ENCODE measurements at regions not wholly inside any gene's neighbourhood (a gene's known extent, or its start where the extent isn't known, plus 50 kb on each side); places are given as distances from the start of the nearest gene placed in this dataset.

DNA sequence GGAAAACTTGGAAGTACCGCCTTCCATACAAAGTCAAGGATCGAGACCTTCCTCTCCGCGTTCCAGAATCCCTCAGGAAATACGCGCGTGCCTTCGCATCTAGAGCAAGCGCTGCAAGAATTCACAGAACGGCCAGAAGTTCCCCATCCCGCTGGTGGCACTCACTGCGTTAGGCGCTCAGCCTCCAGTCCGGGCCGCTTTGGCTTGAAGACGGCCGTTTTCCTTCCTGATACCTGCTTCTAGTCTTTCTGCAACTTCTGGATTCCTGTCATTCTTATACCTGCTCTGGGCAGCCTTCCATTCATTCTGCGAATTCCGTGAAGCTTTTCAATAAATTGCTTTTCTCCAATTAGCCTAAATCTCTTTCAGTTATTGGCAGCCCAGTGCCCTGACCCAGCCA, 896.4 kb downstream of the TRIML1 start:
- no peak for DNase-seq

DNA sequence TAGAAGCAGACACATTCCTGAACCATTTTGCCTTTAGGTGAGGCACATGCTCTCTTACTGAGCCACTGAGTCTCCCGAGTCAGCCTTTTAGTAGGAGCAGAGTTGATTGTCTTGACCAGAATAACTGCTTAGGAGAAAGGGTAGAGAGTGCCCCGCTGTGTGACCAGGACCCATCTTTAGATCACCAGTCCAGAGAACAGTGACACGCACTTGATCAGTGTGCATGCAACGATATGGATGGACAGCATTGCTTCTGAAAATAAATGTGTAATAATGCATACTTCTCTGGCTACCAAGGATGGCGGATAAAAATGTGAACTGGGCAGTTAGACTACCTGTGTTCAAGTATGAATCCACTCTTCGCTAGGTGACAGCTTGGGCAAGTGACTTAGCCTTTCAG, 897.7 kb downstream of the TRIML1 start:
- no peak for DNase-seq

DNA sequence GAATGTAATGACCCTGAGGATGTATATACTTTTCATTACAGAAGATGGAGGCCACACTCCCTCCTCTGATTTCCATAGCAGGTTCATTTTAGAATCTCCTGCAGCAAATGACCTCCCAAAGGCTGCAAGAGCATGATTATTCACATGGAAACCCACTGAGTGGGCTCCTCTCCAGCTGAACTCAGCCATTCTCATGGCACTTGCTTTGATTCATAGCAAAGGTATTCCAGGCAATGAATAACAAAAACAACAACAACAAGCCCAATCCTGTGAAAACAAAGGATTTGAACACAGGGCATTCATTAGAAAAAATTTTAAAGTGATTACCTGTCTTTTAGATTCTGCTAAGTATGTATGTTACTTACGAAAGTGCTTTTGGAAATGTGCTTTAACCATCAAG, 894.0 kb upstream of the FRG1 start:
- DNase-seq = no peak

DNA sequence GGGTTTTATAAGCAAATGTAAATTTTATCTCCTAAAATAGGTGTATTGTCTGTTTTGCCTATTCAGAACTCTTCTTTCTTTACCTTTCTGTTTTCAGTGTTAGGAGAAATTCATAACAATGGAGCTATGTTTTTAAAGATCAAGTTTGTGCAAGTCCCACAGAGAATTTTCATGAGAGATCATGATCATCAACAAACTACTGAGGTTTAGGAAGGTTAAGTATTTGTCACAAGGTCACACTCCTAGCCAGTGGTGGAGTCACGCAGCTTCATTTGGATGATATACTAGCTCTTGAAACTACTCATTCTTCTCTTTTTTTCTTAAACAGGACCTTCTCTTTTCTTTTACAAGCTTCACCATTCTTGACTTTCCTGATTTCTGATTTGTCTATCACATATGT, 892.6 kb upstream of the FRG1 start:
- no peak for DNase-seq

DNA sequence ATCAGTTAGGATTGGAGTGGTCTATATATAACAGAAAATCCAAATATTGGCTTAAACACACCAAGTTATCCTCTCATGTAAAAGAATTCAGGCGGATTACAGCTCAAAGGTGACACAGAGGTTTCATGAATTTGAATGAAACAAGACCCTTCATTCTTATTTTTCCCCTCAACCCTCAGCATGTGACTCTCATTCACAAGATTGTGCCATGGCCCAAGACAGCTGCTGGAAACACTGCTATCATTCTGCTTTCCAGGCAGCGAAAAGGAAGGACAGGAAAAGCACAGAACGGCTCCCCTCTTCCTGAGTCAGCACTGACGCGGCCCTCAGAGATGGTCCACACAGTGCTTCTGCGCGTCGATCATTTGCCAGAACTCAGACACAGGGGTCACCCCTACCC, 891.0 kb upstream of the FRG1 start:
- no peak for DNase-seq

DNA sequence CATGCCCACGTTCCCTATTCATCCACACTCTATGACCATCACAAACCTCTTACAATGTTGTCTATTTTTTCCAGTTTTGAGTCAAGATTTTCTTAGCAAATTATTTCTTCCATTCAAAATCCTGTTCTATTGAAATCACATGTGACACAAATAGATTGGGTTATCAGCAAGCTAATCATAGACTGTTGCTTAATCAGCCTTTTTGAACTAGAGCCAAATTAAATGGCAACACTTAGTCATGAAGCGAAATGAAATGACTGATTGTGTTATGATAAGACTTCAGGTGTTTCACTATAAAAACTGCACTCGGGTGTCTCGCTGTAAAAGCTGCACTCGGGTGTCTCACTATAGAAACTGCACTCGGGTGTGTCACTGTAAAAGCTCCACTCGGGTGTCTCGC, 890.0 kb upstream of the FRG1 start:
- no peak for DNase-seq

DNA sequence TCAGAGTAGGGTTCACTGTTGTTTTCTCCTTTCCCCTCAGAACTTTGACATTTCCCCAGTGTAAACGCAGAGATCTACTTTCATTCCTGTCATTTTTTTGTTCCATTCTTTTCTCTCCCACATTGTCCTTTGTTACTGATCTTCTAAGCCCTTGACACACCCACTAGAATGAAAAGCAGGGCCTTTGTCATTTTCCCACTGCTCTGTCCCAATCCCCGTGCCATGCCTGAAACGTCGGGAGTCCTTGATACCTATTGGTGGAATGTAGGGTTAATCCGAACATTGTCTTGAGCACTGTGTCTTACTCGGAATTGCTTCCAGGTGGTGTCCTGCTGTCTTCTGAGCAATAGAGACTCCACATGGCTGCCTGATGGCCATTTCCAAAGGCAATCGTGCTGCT, 887.1 kb upstream of the FRG1 start:
- DNase-seq = no peak

DNA sequence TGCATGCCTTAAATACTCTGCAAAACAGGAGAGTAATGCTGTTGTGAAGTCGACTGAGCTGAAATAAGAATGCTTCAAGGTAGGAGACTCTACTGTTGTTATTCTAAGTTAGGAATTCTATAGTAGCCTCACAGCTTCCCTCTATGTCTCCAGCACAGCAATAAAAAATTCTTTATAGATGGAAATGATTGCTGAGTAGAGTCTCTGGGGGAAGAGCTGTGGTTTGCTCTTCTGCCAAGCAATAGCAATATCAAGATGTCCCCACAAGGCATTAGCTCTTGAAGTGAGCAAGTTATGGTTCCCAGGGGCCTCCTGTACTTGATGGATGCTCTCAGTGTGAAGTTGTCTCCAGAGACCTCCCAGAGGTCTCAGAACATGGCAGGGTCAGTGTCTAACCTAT, 880.6 kb upstream of the FRG1 start:
- DNase-seq = peak; percentile 98

DNA sequence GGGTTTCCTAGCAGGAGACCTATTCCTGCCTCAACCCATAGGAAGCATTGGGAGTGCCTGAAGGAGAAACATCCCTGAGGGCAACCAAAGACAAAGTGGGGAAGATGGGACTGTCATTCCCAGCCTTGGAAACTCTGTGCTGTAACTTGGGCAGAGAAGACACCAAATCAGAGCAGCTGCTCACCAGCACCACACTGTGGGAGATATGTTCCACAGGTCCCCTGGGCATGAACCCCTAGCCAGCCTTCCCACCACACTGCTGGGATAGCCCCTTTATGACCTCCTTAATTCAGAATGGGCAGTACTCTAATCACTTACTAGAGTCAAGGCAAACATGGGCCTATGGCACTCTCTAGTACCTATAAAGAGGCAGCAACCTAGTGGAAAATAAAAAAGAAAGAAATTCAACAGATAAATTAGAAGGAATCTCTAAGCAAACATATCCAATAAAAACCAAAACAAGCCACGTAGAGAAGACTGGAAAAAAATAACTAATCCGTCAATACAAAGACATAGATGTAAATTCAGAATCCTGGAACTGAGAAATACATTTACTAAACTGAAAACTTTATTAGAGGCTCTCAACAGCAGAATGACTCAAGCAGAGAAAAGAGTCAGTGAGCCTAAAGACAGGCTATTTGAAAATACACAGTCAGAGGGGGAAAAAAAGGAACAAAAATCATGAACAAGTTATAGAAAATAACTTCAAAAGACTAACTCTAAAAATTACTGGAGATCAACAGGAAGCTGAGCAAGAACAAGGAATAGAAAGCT, 878.4 kb upstream of the FRG1 start:
- DNase-seq = no peak

DNA sequence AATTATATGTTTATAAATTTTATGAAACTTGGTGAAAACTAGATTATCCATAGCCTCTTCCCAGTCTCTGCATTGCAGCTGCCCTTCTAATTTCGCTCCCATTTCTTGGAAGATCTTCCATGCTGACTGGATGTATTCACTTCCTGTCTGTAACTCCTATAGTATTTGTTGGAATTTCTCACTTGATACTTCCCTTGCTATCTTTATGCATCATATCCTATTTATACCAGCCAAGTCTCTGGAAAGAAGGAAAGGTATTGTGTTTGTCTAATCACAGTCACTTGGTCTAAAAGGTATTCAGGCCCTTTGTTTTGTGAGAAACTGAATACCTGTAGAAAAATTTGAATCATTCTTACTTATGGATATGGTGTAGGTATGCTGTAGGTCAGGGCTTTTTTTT, 870.9 kb upstream of the FRG1 start:
- peak; percentile 40 for DNase-seq

DNA sequence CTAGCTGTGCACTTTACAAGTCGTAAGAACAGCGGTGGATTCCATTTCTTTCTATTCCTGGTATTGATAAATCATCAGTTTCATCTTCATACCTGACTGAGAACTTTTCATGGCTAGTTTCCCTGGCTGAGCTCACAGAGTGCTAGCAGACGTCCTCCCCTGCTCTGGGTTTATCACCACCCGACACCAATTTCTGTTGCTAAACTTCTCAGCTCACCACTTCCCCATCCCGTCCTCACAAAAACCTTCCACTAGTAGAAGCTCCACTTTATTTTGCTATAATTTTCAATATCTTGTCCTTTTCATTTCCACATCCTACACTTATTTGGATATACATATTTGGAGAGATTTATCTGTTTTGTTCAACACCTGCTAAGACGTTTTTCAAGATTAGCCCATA, 869.4 kb upstream of the FRG1 start:
- no peak for DNase-seq

DNA sequence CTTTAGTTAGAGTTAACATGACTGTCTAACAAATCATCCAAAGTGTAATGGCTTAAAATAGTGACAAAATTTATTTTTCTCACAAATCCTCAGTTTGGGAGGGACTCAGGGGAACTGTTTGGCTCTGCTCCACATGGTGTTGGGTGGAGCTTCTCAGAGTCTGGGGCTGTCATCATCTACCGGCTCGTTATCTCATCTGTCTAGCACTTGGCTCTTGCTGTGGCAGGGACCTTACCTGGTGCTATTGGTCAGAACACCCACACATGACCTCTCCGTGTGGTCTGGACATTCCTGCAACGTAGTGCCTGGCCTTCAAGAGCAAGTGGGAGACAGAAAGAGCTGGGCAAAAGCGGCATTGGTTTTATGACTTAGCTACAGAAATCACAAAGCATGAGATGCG, 866.9 kb upstream of the FRG1 start:
- DNase-seq = no peak

DNA sequence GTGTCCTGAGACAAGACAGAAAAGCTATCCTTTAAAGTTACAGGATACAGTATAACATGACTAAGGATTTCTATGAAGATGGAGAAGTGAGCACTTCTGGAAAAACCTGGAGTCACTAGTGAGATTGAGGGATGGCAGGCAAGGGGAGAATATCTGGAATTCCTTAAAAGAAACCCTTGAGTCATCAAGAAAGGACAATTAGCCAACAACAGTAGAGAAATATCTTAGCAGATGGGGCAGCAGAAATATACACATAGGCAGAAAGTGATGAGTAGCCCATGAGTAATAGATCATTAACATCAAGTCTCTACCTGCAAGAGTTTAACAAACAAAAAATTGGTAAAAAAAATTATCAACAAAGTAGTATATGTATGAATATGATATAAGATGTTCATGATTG, 858.8 kb upstream of the FRG1 start:
- DNase-seq = peak; percentile 63

DNA sequence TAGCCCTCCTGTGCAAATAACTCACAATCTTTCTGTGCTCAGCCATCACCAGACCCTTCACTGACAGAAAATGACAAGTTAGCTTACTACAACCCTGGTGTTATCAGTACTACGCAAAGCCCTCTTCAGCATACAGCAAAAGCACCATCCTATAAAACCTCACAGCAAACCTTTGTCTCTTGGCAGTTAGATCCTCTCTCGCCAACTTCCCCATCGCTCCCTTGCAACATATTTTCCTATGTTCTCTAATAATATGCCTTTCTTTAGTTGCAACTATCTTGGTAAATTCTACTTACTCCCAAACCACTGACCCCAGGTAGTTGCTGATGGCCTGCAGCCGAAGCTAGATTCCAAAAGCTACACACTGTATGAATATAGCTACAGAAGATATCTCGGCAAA, 856.9 kb upstream of the FRG1 start:
- DNase-seq = no peak

DNA sequence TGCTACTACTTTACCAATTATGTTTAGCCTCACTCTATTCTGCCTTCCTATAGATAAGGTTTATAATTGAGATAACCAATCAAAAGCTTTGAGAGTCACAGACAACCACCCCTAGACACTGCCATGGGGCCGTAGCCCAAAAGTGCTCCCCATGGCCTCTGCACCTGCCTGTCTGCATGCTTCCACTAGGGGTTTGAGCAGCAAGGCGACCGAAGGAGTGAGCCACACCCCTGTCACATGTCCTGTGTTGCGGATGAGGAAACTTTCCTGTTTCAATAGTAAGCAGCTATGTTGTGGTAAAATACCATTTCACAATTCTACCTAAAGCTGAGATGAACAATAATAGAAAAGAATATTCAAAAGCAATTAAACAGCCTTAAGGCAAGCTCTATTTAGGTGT, 856.0 kb upstream of the FRG1 start:
- DNase-seq = no peak

DNA sequence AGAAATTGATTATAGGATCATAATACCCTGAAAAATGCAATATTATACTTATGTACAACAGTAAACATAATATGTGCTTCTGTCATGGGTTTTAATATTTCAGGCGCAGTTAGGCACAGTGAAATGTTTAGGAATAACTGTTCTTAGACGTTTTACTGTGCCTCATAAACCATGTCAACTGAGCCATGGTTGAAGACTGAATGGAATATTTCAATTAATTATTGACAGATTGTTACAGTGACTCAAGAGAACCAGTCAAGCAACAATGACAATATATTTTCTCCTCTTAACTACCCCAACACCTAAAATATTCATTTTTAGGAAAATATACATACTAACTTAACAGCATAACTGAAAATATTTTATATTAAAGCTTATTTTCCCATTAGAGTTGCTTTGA, 852.7 kb upstream of the FRG1 start:
- no peak for DNase-seq

DNA sequence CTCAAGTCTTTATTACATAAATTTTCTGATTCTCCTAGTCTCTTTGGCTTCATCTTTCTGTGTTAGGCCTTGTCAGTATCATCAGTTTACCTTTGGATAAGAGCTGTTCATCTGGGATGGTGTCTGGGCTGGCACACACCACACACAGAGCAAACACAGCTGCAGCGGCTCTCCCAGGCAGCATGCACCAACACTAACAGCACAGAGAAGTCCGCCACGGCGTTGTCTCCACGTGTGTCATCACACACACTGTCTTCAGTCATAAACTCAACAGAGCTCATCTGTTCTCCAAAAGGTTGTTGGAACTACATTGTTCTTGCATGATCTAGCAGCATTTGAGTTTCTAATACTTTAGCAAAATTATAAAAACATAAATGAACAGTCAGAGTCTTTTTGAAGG, 851.9 kb upstream of the FRG1 start:
- peak; percentile 32 for DNase-seq

DNA sequence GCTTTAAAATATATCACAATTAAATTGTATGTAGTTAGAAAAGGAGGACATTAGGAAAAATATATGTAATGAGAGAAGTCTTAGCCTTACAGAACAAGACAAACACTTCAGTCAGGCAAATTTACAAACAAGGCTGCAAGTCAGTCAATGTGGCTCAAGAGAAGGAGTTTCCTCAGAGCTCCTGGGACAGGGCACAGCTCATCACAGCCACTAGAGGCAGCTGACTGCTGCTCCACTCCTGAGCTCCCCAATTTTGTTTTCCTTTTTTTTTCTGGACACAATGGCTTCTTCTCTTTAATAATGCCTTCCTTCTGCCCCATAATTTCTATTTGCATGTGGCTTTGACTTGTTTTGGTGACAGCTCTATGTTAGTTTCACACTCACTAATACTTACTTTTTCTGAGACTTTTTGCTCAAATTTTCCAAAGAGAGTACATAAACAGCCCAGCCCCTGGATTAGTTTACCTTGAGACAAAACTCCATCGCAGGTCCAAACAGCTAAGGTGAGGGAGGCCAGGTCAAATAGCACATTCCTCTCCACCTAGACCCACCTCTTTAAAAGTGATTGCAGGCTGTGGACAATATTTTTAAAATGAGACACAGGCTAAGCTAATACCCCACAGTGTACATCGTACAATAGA, 850.4 kb upstream of the FRG1 start:
- peak; percentile 10 for DNase-seq

DNA sequence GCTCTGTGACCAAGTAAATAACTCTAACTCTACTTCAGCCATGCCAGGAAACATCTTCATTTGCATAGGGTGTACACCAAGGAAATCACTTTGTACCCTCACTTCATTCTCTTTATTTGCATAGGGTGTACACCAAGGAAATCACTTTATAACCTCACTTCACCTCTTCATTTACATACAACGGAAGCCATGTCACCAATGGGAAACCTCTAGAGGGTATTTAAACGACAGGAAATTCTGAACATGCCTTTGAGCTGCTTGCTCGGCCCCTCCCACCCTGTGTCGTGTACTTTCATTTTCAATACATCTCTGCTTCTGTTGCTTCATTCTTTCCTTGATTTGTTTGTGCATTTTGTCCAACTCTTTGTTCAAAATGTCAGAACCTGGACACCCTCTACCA, 848.1 kb upstream of the FRG1 start:
- DNase-seq = peak; percentile 53

DNA sequence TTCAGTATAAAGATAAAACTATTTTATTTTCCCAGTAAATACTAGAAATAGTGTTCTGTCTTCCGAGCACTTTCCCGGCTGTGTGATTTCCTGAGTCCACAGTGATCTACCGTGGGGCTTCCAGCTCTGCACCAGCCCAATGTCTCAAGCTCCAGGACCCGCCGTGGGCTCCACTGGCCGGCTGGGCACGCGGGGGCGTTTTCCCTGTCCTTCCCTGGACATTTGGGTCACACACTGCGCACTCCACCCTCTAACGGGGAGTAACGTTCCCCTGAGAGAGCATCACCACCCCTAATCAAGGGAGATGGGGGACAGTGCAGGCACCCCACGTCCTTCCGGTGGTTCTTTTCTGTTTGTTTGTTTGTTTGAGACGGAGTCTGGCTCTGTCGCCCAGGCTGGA, 844.6 kb upstream of the FRG1 start:
- DNase-seq = no peak

DNA sequence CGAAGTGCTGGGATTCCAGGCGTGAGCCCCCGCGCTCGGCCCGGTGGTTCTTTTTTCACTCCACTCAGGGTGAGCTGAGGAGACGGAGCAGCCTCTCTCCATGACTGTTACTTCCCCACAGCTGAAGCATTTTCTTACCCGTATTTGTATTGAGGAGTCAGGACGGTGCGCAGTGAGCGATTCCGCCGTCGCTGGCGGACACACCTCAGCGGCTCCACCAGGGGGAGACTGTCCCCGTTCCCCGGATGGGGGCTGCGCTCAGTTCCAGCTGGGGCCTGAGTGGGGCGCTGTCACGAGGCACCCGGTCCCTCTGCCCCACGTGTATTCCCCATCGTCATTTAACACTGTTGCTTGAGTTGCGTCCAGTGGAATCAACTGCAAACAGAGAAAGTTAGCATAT, 844.0 kb upstream of the FRG1 start:
- no peak for DNase-seq

DNA sequence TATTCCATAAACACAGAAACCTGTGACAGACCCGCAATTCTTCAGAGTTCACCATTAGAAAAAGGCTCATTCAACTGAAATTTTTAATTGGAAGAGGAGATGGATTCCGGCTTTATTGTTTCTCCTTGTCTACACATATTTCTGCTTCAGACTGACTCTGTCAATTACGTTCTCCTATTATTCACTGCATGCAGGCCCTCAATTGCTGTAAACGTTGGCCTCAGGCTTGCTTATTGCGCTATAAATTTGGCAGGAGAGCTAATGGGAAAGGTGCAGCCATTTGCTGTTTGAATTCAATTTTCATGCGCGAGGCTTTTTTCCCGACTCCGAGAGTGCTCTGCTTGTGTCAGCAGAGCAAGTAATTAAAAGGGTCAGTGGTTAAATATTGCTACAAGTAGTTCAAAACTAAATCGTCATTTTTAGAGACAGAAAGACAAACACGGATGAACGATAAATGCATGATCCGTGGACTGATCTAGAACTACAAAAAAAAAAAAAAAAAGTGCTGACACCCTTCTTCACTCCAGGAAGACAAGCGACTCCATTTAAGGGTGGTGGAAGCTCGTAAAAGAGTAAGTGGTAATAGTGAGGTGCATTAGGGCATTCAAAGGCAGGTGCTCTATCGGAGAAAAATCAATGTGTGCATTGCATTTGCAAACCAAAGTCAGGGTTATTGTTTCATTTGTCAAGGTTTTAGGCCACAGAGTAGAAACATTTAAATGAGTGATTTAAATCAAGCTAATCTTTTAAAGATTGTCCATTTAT, 841.6 kb upstream of the FRG1 start:
- DNase-seq = no peak

DNA sequence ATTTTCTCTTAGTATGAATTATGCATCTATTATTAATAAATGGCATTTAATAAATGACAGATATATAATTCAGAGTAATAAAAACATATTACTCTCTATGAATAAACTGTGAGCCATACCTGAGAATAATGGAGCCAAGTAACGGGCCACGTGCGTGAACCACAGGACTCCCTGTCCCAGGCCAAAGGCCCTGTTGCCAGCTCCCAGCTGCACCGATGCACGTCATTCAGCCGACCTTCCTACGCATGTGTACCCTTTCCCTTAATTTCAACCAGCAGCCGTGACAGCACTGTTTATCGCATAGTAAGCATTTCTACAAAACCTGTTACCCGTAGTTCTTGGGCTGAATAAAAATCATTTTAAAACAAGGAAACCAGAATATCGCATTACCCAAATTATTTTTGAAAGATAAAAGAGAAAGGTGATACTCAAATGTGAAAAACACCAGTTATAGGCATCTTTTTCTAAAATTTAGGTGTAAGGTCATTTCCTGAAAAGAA, 827.2 kb upstream of the FRG1 start:
- DNase-seq = no peak

DNA sequence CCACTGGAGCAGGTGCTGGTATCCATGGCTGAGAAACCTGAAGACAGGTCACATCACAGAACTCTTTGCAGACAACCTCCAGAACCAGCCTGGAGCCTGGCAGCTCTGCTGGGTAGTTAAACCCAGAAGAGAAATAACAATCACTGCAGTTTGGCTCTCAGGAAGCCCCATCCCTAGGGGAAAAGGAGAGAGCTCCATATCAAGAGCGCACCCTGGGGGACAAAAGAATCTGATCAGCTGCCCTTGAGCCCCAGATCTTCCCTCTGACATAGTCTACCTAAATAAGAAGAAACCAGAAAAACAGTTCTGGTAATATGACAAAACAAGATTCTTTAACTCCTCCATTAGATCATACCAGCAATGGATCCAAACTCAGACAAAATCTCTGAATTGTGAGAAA, 823.2 kb upstream of the FRG1 start:
- peak; percentile 12 for DNase-seq

All from fibroblast of upper back skin (primary cell).